B cell (primary cell): ENCODE measurements at regions not wholly inside any gene's neighbourhood (a gene's known extent, or its start where the extent isn't known, plus 50 kb on each side); places are given as distances from the start of the nearest gene placed in this dataset.

ENCODE experiments used
- CTCF ChIP-seq: fragments of 200-600 bp; IDR thresholded peaks from one replicate; pipeline ENCODE4 v1.8.0; 2022; ENCODE audit warnings: antibody characterized with exemption, mild to moderate bottlenecking
- EZH2 ChIP-seq: IDR thresholded peaks from 2 replicates; pipeline ENCODE4 v1.6.1; 2012; ENCODE audit warnings: borderline replicate concordance, low read depth, mild to moderate bottlenecking, moderate library complexity, low read length; ENCODE audit not compliant: insufficient read depth, poor library complexity, severe bottlenecking

DNA sequence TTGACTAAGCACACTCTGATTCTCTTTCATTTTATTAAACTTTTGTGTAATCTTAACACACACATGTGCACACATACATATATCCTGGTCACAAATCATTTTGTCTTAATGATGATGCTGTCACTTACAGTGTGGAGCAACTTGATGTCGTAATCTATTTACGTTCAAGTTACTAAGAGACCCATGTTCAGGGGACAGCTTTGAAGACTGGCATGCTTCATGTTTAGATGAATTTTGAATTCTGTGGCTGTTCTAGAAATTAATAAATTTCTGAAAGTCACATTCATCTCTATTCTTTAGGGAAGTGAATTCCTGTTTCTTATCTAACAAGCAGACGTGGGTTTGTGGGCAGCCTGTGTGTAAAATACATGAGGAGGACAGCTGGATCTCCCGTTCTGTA lies 1637.8 kb downstream of the PLA2G4A start:
- no peak for TF ChIP-seq CTCF
- TF ChIP-seq EZH2, result no peak
